Stomach (tissue), 4 donors: ENCODE measurements at regions not wholly inside any gene's neighbourhood (a gene's known extent, or its start where the extent isn't known, plus 50 kb on each side); places are given as distances from the start of the nearest gene placed in this dataset.

Experiments used
- CTCF ChIP-seq, 7 experiments: fragments of 450-650 bp in 4 of 7; fragments of 200-600 bp in 3 of 7; sonication (generic) in 3 of 7; IDR thresholded peaks; one replicate each; pipeline ENCODE4 v1.5.1; 2016 to 2019; ENCODE audit warnings: antibody characterized with exemption in 7 of 7, control low read depth in 2 of 7, mild to moderate bottlenecking in 1 of 7
- POLR2A ChIP-seq, 4 donors: fragments of 450-650 bp; IDR thresholded peaks; one replicate each; pipeline ENCODE4 v1.6.1; 2016; ENCODE audit warnings: antibody characterized with exemption in 4 of 4, control low read depth in 2 of 4, mild to moderate bottlenecking in 1 of 4, moderate library complexity in 1 of 4
- POLR2AphosphoS5 ChIP-seq, 3 donors: sonication (generic); formaldehyde crosslinking; IDR thresholded peaks; one replicate each; pipeline ENCODE4 v1.6.1; 2016; ENCODE audit warnings: antibody characterized with exemption in 3 of 3

- TF ChIP-seq CTCF (IDR thresholded peaks at IDR 0.05) (no peak), POLR2A (IDR thresholded peaks at IDR 0.05) (no peak), POLR2AphosphoS5 (IDR thresholded peaks at IDR 0.05) (no peak)
Observed at GRCh38 chr4:20505927-20506326, 194.3 kb upstream of the PACRGL start.
